Caki2 (cell line): ENCODE measurements at regions not wholly inside any gene's neighbourhood (a gene's known extent, or its start where the extent isn't known, plus 50 kb on each side); places are given as distances from the start of the nearest gene placed in this dataset.
A peak's percentile ranks its signal among the peaks of the same experiment; 100 is the strongest.
"Not testable (repeated sequence)": the region's sequence is repeated elsewhere in the genome, so short reads cannot be mapped to it uniquely, and the experiment has no call there.

Experiments
- DNase-seq: peaks from one replicate; pipeline ENCODE4 v3.0.0-alpha.2; 2015; ENCODE audit warnings: low read depth
- in situ Hi-C: cut with HindIII; loops from 2 replicates; pipeline ENCODE4 v1.10.0; 2016; ENCODE audit warnings: low sequenced_read_pairs, low pct_unique_long_range_greater_than_20kb, mixed read lengths

- no peak for DNase-seq
- in situ Hi-C loops = no loop called here
These were observed 102.1 kb upstream of the GPR6 start for GRCh38 chr6:109875973-109876372.

GRCh38 chr6:109877028-109878004, 100.8 kb upstream of the GPR6 start:
- in situ Hi-C loops = no loop called here
- DNase-seq = peak; percentile 89

- DNase-seq, in situ Hi-C loops: not testable (repeated sequence)
These were observed 100.0 kb upstream of the GPR6 start for GRCh38 chr6:109878005-109878690.

GRCh38 chr6:109879081-109879480, 99.0 kb upstream of the GPR6 start:
- DNase-seq, in situ Hi-C loops: not testable (repeated sequence)

GRCh38 chr6:109879521-109879920, 98.6 kb upstream of the GPR6 start:
- no peak for DNase-seq
- in situ Hi-C loops = no loop called here

- in situ Hi-C loops, DNase-seq: not testable (repeated sequence)
These were observed 97.0 kb upstream of the GPR6 start for GRCh38 chr6:109881069-109881468.

GRCh38 chr6:109881953-109882490, 96.1 kb upstream of the GPR6 start:
- peak; percentile 12 for DNase-seq
- in situ Hi-C loops = not testable (repeated sequence)

- in situ Hi-C loops = no loop called here
- no peak for DNase-seq
These were observed 86.2 kb upstream of the GPR6 start for GRCh38 chr6:109891924-109892323.

GRCh38 chr6:109892451-109893435, 85.4 kb upstream of the GPR6 start:
- in situ Hi-C loops = no loop called here
- no peak for DNase-seq

GRCh38 chr6:109893606-109894005, 84.5 kb upstream of the GPR6 start:
- no peak for DNase-seq

GRCh38 chr6:109894181-109894580, 83.9 kb upstream of the GPR6 start:
- DNase-seq = no peak
- in situ Hi-C loops = no loop called here

More at GRCh38 chr6:109893606-109894005, 84.5 kb upstream of the GPR6 start:
- in situ Hi-C loops = no loop called here

- no peak for DNase-seq
- in situ Hi-C loops = no loop called here
These were observed 81.8 kb upstream of the GPR6 start for GRCh38 chr6:109896341-109896740.

GRCh38 chr6:109897025-109897424, 81.1 kb upstream of the GPR6 start:
- no peak for DNase-seq
- in situ Hi-C loops = no loop called here

GRCh38 chr6:109897561-109898080, 80.5 kb upstream of the GPR6 start:
- in situ Hi-C loops = no loop called here
- no peak for DNase-seq

GRCh38 chr6:109901976-109902375, 76.1 kb upstream of the GPR6 start:
- in situ Hi-C loops = no loop called here
- DNase-seq = no peak

GRCh38 chr6:109902870-109903269, 75.2 kb upstream of the GPR6 start:
- DNase-seq = no peak
- in situ Hi-C loops = no loop called here

GRCh38 chr6:109910571-109910970, 67.5 kb upstream of the GPR6 start:
- no peak for DNase-seq
- in situ Hi-C loops = no loop called here

- in situ Hi-C loops = no loop called here
- DNase-seq = no peak
These were observed 66.0 kb upstream of the GPR6 start for GRCh38 chr6:109912118-109912517.
